HG03039 (cell line): ENCODE measurements at regions not wholly inside any gene's neighbourhood (a gene's known extent, or its start where the extent isn't known, plus 50 kb on each side); places are given as distances from the start of the nearest gene placed in this dataset.
A peak's percentile ranks its signal among the peaks of the same experiment; 100 is the strongest.

ENCODE experiments used
- ATAC-seq: cut with Tn5 transposase; IDR thresholded peaks from one replicate; pipeline ENCODE4 v1.9.1; 2021; ENCODE audit warnings: mild to moderate bottlenecking, moderate library complexity; ENCODE audit not compliant: unreplicated experiment

GRCh38 chr5:164728733-164729132 lies 1223.3 kb downstream of the MAT2B start:
- ATAC-seq: no peak

- ATAC-seq: no peak
Observed at GRCh38 chr5:164735334-164735733, 1229.9 kb downstream of the MAT2B start.

- ATAC-seq: no peak
Observed at GRCh38 chr5:164741376-164741775, 1236.0 kb downstream of the MAT2B start.

GRCh38 chr5:164742025-164742424 lies 1236.6 kb downstream of the MAT2B start:
- peak; percentile 87 for ATAC-seq

GRCh38 chr5:164746723-164747122 lies 1241.3 kb downstream of the MAT2B start:
- no peak for ATAC-seq

GRCh38 chr5:164747371-164747770 lies 1242.0 kb downstream of the MAT2B start:
- ATAC-seq: no peak

- ATAC-seq: peak; percentile 48
Observed at GRCh38 chr5:164748861-164749260, 1243.4 kb downstream of the MAT2B start.

GRCh38 chr5:164753434-164753833 lies 1248.0 kb downstream of the MAT2B start:
- no peak for ATAC-seq

GRCh38 chr5:164763206-164763605 lies 1257.8 kb downstream of the MAT2B start:
- ATAC-seq: no peak

GRCh38 chr5:164772122-164772521 lies 1266.7 kb downstream of the MAT2B start:
- ATAC-seq: no peak

- no peak for ATAC-seq
Observed at GRCh38 chr5:164784230-164784629, 1278.8 kb downstream of the MAT2B start.

GRCh38 chr5:164798110-164798509 lies 1292.7 kb downstream of the MAT2B start:
- ATAC-seq: no peak

GRCh38 chr5:164799391-164799790 lies 1294.0 kb downstream of the MAT2B start:
- no peak for ATAC-seq

GRCh38 chr5:164801910-164802309 lies 1296.5 kb downstream of the MAT2B start:
- no peak for ATAC-seq

- ATAC-seq: peak; percentile 76
Observed at GRCh38 chr5:164809821-164810220, 1304.4 kb downstream of the MAT2B start.

GRCh38 chr5:164818445-164818844 lies 1313.0 kb downstream of the MAT2B start:
- ATAC-seq: no peak

- ATAC-seq: no peak
Observed at GRCh38 chr5:164824671-164825070, 1319.3 kb downstream of the MAT2B start.

GRCh38 chr5:164832516-164832915 lies 1327.1 kb downstream of the MAT2B start:
- no peak for ATAC-seq

- ATAC-seq: no peak
Observed at GRCh38 chr5:164844348-164844747, 1338.9 kb downstream of the MAT2B start.

GRCh38 chr5:164860896-164861295 lies 1355.5 kb downstream of the MAT2B start:
- no peak for ATAC-seq

GRCh38 chr5:164861610-164862009 lies 1356.2 kb downstream of the MAT2B start:
- ATAC-seq: no peak

- ATAC-seq: no peak
Observed at GRCh38 chr5:164868761-164869160, 1363.3 kb downstream of the MAT2B start.

- no peak for ATAC-seq
Observed at GRCh38 chr5:164869325-164869724, 1363.9 kb downstream of the MAT2B start.

GRCh38 chr5:164876793-164877192 lies 1371.4 kb downstream of the MAT2B start:
- ATAC-seq: no peak
